HEK293T (cell line): ENCODE measurements at regions not wholly inside any gene's neighbourhood (a gene's known extent, or its start where the extent isn't known, plus 50 kb on each side); places are given as distances from the start of the nearest gene placed in this dataset.

Source experiments
- CTCF ChIA-PET: fragments of 350-600 bp; formaldehyde crosslinking; extraction: SDS; loops from one replicate; lab custom pipeline; 2021; ENCODE audit warnings: antibody characterized with exemption, inconsistent platforms; lab: Yijun Ruan, JAX
- POLR2A ChIA-PET: fragments of 350-600 bp; formaldehyde crosslinking; extraction: SDS; loops from one replicate; lab custom pipeline; 2020; ENCODE audit warnings: antibody characterized with exemption, inconsistent platforms; lab: Yijun Ruan, JAX
- DNase-seq: peaks from one replicate; pipeline ENCODE4 v3.0.0; 2012; ENCODE audit warnings: mixed read lengths; ENCODE audit errors: extremely low spot score
- ARNT ChIP-seq: fragments of 450-650 bp; IDR thresholded peaks from 2 replicates; pipeline ENCODE4 v1.6.1; 2017; ENCODE audit warnings: mild to moderate bottlenecking
- BHLHE40 ChIP-seq: fragments of 450-650 bp; IDR thresholded peaks from 2 replicates; pipeline ENCODE4 v1.6.1; 2016; ENCODE audit warnings: mild to moderate bottlenecking, moderate library complexity, borderline replicate concordance
- CTBP1 ChIP-seq: fragments of 450-650 bp; IDR thresholded peaks from 2 replicates; pipeline ENCODE4 v1.6.1; 2016; ENCODE audit warnings: borderline replicate concordance
- ELF4 ChIP-seq: fragments of 450-650 bp; IDR thresholded peaks from 2 replicates; pipeline ENCODE4 v1.6.1; 2017; ENCODE audit warnings: antibody characterized with exemption
- FOXA1 ChIP-seq: fragments of 450-650 bp; IDR thresholded peaks from 2 replicates; pipeline ENCODE4 v1.6.1; 2016; ENCODE audit warnings: mild to moderate bottlenecking
- FOXK2 ChIP-seq: fragments of 450-650 bp; IDR thresholded peaks from 2 replicates; pipeline ENCODE4 v1.6.1; 2016; ENCODE audit warnings: mild to moderate bottlenecking
- FOXM1 ChIP-seq: fragments of 450-650 bp; IDR thresholded peaks from 2 replicates; pipeline ENCODE4 v1.6.1; 2017; ENCODE audit warnings: mild to moderate bottlenecking, borderline replicate concordance
- HDGF ChIP-seq: fragments of 450-650 bp; IDR thresholded peaks from 2 replicates; pipeline ENCODE4 v1.6.1; 2017; ENCODE audit warnings: antibody characterized with exemption, borderline replicate concordance
- L3MBTL2 ChIP-seq: fragments of 450-650 bp; conservative IDR thresholded peaks from 2 replicates; pipeline ENCODE4 v1.6.1; 2016; ENCODE audit warnings: mild to moderate bottlenecking
- LEF1 ChIP-seq: fragments of 450-650 bp; IDR thresholded peaks from 2 replicates; pipeline ENCODE4 v1.6.1; 2017; ENCODE audit warnings: mild to moderate bottlenecking, borderline replicate concordance
- NFRKB ChIP-seq: fragments of 450-650 bp; IDR thresholded peaks from 2 replicates; pipeline ENCODE4 v1.6.1; 2016; ENCODE audit warnings: mild to moderate bottlenecking, moderate library complexity
- SP1 ChIP-seq: fragments of 450-650 bp; IDR thresholded peaks from 2 replicates; pipeline ENCODE4 v1.6.1; 2017
- SUZ12 ChIP-seq: fragments of 450-650 bp; IDR thresholded peaks from 2 replicates; pipeline ENCODE4 v1.6.1; 2016; ENCODE audit warnings: mild to moderate bottlenecking
- TARDBP ChIP-seq: fragments of 450-650 bp; IDR thresholded peaks from 2 replicates; pipeline ENCODE4 v1.6.1; 2016
- ZNF384 ChIP-seq: fragments of 450-650 bp; IDR thresholded peaks from 2 replicates; pipeline ENCODE4 v1.6.1; 2016
- TF ChIP-seq, protein P1 (sequence below): fragments of 450-650 bp; IDR thresholded peaks from 2 replicates; pipeline ENCODE4 v1.6.1; 2016

DNA sequence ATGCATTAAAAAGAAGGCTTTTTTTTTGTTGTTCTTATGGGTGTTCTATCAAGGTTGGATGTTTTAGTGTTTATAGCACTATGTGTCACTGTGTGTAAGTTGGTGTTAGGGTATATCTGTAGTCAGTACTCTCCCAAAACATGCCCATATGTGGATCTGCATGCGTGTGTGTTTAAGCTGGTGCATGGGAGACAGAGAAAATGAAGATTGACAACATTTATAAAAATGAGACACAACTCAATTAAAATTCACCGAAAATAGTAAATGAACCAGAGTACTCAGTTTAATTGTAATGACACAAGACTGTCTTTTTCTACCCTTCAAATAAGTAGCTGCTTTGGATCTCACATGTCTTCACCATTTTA, 323.4 kb downstream of the TMEM161B start:
- ChIA-PET POLR2A (no interaction called here), CTCF (no interaction called here)

DNA sequence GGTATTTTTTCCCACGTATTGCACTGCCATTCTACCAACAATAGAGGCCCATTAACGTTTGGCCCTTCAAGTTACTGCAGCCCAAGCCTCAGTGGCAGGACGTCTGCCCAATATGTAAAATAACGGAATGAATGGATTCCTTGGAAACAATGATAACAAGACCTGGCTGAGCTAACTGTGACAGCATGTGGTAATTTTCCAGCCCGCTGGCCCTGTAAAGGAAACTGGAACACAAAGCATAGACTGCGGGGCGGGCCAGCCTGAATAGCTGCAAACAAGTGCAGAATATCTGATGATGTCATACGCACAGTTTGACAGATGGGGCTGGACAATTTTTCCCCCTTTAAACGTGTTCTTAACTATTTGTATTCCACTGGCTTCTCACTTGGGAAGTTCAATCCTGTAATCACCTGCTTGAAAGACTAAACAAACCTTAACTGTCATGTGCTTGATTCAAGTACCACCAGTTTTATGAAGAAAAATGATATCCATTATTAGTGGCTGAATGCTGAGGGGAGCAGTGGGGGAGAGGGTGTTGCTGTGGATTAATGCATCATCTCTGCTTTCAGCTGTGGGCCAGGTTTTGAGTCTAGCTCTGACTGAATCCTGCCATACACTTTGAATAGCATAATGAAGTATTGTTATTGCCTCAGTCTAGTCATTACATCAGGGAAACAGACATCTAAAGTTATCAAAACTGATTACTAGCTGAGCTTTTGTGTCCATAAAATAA, 323.9 kb downstream of the TMEM161B start:
- DNase-seq = peak; percentile 56
- POLR2A ChIA-PET = no interaction called here
- no peak for TF ChIP-seq LEF1
- no peak for TF ChIP-seq FOXA1
- TF ChIP-seq, protein P1, sequence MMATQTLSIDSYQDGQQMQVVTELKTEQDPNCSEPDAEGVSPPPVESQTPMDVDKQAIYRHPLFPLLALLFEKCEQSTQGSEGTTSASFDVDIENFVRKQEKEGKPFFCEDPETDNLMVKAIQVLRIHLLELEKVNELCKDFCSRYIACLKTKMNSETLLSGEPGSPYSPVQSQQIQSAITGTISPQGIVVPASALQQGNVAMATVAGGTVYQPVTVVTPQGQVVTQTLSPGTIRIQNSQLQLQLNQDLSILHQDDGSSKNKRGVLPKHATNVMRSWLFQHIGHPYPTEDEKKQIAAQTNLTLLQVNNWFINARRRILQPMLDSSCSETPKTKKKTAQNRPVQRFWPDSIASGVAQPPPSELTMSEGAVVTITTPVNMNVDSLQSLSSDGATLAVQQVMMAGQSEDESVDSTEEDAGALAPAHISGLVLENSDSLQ = peak; percentile 46
- TF ChIP-seq SUZ12 = no peak
- TF ChIP-seq CTBP1 = no peak
- CTCF ChIA-PET = interaction anchor here (1.5 kb wide), 1 partner anchor 163 kb away, joined by 5 read pairs; no protein-coding TSS in a partner anchor

More for the DNA sequence above, 323.4 kb downstream of the TMEM161B start:
- TF ChIP-seq ARNT (no peak), SUZ12 (no peak), TARDBP (no peak), FOXM1 (no peak), LEF1 (no peak), HDGF (no peak), ELF4 (no peak), L3MBTL2 (no peak), CTBP1 (no peak), BHLHE40 (no peak), FOXA1 (no peak), NFRKB (no peak), ZNF384 (no peak), SP1 (no peak), FOXK2 (no peak)
- TF ChIP-seq, protein P1 = no peak
- no peak for DNase-seq

DNA sequence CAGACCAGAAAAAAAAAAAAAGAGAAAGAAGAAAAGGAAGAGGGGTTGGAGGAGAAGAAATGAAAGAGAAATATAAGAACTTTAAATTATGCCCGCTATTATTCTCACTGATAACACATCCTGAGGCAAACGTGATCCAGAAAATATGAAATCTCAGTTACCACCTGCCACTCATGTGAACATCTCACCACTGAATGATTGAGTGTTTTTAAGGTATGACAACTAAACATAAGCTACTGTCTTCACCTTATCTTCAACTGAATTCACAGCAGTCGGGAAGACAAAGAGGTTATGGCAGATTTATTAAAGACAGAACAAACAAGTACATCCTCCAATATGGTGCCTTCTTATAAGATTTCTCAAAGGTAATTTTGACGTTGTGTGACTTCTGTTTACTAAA, 327.9 kb downstream of the TMEM161B start:
- ChIA-PET CTCF (no interaction called here), POLR2A (no interaction called here)
- TF ChIP-seq CTBP1 (no peak), ZNF384 (no peak), NFRKB (no peak), ARNT (no peak)
- DNase-seq = no peak

DNA sequence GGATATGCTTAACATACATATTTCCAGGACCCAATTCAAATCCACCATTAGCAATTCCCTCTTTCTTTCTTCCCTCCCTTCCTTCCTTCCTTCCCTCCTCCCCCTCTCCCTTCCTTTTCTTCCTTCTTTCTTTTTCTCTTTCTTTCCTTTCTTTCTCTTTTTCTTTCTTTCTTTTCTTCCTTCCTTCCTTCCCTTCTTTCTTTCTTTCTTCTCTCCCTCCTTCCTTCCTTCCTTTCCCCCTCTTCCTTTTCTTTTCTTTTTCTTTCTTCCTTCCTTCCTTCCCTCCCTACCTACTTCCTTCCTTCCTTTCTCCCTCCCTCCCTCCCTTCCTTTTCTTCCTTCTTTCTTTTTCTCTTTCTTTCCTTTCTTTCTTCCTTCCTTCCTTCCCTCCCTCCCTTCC, 332.0 kb downstream of the TMEM161B start:
- TF ChIP-seq ARNT (no peak), LEF1 (no peak), FOXM1 (no peak)
- ChIA-PET CTCF (no interaction called here), POLR2A (no interaction called here)
- no peak for DNase-seq

DNA sequence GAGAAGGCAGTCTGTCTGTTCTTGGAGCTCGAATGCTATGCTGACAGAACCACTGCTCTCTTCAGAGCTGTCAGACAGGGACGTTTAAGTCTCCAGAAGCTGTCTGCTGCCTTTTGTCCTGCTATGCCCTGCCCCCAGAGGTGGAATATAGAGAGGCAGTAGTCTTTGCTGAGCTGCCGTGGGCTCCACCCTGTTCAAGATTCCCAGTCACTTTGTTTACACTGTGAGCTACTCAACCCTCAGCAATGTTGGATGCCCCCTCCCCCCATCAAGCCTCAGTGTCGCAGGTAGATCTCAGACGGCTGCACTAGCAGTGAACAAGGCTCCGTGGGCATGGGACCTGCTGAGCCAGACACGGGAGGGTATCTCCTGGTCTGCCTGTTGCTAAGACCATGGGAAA, 344.2 kb downstream of the TMEM161B start:
- ChIA-PET CTCF (no interaction called here), POLR2A (no interaction called here)
- TF ChIP-seq, protein P1 = no peak
- no peak for TF ChIP-seq ARNT
- no peak for TF ChIP-seq SP1
- TF ChIP-seq HDGF = no peak
- DNase-seq = no peak

DNA sequence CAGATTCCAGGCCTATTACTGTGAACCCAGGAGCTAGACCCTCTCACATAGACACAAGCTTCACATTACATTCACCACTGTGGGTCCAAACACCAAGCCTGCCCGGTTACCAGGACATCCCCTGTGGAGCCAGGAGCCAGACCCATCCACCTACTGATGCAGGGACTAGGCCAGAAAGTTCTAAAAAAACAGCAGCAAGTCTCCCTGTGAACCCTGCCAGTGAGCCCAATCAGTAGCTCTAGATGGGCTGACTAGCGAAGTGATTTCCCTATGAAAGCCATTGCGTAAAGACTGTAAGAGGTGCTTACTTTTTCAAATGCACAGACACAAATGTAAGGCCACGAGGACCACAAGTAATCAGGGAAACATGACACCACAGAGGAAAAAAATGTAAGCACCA, 352.3 kb downstream of the TMEM161B start:
- no peak for DNase-seq
- ChIA-PET POLR2A (no interaction called here), CTCF (no interaction called here)
- no peak for TF ChIP-seq ZNF384

DNA sequence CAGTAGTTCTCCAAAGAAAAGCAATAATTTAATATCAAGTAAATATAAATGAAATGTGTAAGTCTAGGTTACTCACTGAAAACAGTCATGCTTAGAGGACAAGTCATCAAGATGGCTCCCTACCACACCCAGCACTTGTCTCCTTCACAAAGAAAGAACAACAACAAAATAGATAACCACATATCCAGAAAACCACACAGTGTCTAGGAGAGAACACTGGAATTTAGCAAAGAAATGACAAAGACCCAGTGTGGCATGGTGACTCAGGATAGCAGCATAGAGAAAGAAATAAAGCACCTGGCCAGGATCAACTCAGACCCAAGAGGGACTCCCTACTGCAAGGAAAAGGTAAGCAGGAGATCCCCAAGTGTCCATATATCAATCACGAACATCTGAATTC, 356.2 kb downstream of the TMEM161B start:
- TF ChIP-seq ELF4 (no peak), ZNF384 (no peak), L3MBTL2 (no peak), NFRKB (no peak), FOXK2 (no peak), ARNT (no peak), BHLHE40 (no peak)
- TF ChIP-seq, protein P1 = no peak
- ChIA-PET POLR2A (no interaction called here), CTCF (no interaction called here)
- DNase-seq = no peak
